Cardiac muscle cell (in vitro differentiated cells and primary cell): ENCODE measurements at regions not wholly inside any gene's neighbourhood (a gene's known extent, or its start where the extent isn't known, plus 50 kb on each side); places are given as distances from the start of the nearest gene placed in this dataset.

ENCODE experiments used
- DNase-seq, 2 donors: peaks; one replicate each; pipeline versions ENCODE4 v3.0.0 to v3.0.0-alpha.2; 2010 to 2017; ENCODE audit warnings: low read depth in 1 of 2, low spot score in 1 of 2
- H3K27ac ChIP-seq: fragments of 200-600 bp; sonication (generic); 2 replicates; pipeline ENCODE4 v1.5.1; 2016
- H3K27me3 ChIP-seq: fragments of 200-600 bp; sonication (generic); 2 replicates; pipeline ENCODE4 v1.6.0; 2016; ENCODE audit warnings: control low read depth
- H3K36me3 ChIP-seq: fragments of 200-600 bp; sonication (generic); 2 replicates; pipeline ENCODE4 v1.5.1; 2016; ENCODE audit warnings: control low read depth
- H3K4me1 ChIP-seq: fragments of 200-600 bp; sonication (generic); 2 replicates; pipeline ENCODE4 v1.8.1; 2017; ENCODE audit warnings: low read depth, mild to moderate bottlenecking, mixed run types
- H3K4me3 ChIP-seq: fragments of 200-600 bp; sonication (generic); 2 replicates; pipeline ENCODE4 v1.5.1; 2016; ENCODE audit warnings: mild to moderate bottlenecking
- H3K9me3 ChIP-seq: fragments of 200-600 bp; sonication (generic); 2 replicates; pipeline ENCODE4 v1.5.1; 2017; ENCODE audit warnings: low read depth, mild to moderate bottlenecking, control low read depth
- CTCF ChIP-seq: IDR thresholded peaks from 2 replicates; pipeline ENCODE4 v1.5.1; 2012; ENCODE audit warnings: low read depth, mild to moderate bottlenecking, low read length

GRCh38 chr10:22111705-22112104, 106.1 kb downstream of the EBLN1 start:
- DNase-seq, result no peak
- H3K27me3 ChIP-seq, result no peaks in the 10 kb centered on the region

DNA sequence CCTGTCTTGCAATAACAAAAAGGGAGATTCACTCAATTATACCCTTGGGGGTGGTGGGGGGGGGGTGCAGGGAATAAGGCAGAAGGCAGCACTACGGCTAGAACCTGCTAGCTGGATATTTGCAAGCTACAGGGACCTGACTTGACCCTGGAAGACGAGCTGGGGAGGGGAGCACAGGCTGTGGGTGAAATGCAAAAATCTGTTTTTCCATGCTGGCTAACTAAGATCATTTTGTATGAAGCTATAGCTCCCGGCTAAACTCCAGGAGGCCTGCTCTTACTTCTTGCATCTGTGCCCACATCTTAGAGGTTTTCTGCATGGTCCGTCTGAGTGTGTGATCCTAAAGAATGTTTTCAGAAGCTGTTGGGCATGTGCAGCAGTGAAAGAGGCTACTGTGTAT, 106.6 kb downstream of the EBLN1 start:
- H3K27me3 ChIP-seq, result no peaks in the 10 kb centered on the region

More at GRCh38 chr10:22111705-22112104, 106.1 kb downstream of the EBLN1 start:
- no peak overlapping the region for H3K4me3 ChIP-seq
- no peaks in the 10 kb centered on the region for H3K9me3 ChIP-seq
- H3K36me3 ChIP-seq, result no peaks in the 10 kb centered on the region
- no peaks in the 10 kb centered on the region for H3K4me1 ChIP-seq
- H3K27ac ChIP-seq, result no peak overlapping the region
- no peak for TF ChIP-seq CTCF

GRCh38 chr10:22110761-22111160, 107.1 kb downstream of the EBLN1 start:
- H3K9me3 ChIP-seq, result no peaks in the 10 kb centered on the region
- DNase-seq, result no peak
- H3K36me3 ChIP-seq, result no peaks in the 10 kb centered on the region
- no peak for TF ChIP-seq CTCF
- H3K27ac ChIP-seq, result no peak overlapping the region
- H3K27me3 ChIP-seq, result no peaks in the 10 kb centered on the region
- no peaks in the 10 kb centered on the region for H3K4me1 ChIP-seq
- no peak overlapping the region for H3K4me3 ChIP-seq

More for the DNA sequence above, 106.6 kb downstream of the EBLN1 start:
- Histone ChIP-seq H3K36me3 (no peaks in the 10 kb centered on the region), H3K4me3 (no peak overlapping the region), H3K27ac (no peak overlapping the region), H3K4me1 (no peaks in the 10 kb centered on the region), H3K9me3 (no peaks in the 10 kb centered on the region)
- TF ChIP-seq CTCF, result no peak
- DNase-seq, result no peak

- Histone ChIP-seq H3K36me3 (no peaks in the 10 kb centered on the region), H3K4me1 (no peaks in the 10 kb centered on the region), H3K9me3 (no peaks in the 10 kb centered on the region), H3K27me3 (no peaks in the 10 kb centered on the region), H3K4me3 (no peak overlapping the region), H3K27ac (no peak overlapping the region)
- DNase-seq, result no peak
- TF ChIP-seq CTCF, result no peak
Measured at GRCh38 chr10:22105270-22105669, 101.7 kb upstream of the DNAJC1 start.

- Histone ChIP-seq H3K4me1 (no peaks in the 10 kb centered on the region), H3K27me3 (no peaks in the 10 kb centered on the region), H3K36me3 (no peaks in the 10 kb centered on the region), H3K4me3 (no peak overlapping the region), H3K27ac (no peak overlapping the region), H3K9me3 (no peaks in the 10 kb centered on the region)
- DNase-seq, result peak in 1 of 2 donors; percentile 30
- peak; percentile 44 for TF ChIP-seq CTCF
Measured at GRCh38 chr10:22103701-22104470, 100.4 kb upstream of the DNAJC1 start.
